ENCODE measurements at regions not wholly inside any gene's neighbourhood (a gene's known extent, or its start where the extent isn't known, plus 50 kb on each side); places are given as distances from the start of the nearest gene placed in this dataset.

DNA sequence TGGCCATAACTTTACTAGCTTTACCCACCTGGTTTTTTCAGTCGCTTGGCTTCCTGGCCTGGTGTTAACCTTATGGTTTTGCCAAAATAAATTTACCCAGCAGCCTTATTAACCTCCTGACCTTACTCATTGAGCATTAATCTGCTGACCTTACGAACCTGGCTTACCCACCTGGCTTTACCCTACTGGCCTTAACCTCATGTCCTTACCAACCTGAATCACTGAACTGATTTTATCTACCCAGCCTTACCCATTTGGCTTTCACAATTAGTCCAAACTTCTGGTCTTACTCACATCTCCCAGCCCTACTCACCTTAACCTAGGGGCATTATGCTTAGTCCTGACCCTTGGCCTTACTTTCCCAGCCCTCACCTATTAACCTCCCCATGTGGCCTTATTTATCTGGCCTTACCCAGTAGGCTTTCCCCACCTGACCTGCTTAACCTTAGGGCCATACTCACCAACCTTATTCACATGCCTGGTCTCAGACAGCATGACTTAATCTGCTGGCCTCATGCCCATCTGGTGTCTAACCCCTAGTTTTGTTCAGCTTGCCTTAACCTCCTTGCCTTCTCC lies 93.4 kb downstream of the IL12A start:
- Histone ChIP-seq H3K27me3 (no peaks in the 10 kb centered on the region), H3K4me1 (no peaks in the 10 kb centered on the region), H3K9me3 (no peaks in the 10 kb centered on the region), H3K27ac (no peak overlapping the region), H3K4me3 (no peak overlapping the region), H3K36me3 (no peaks in the 10 kb centered on the region)
- intact Hi-C loops (cut with DNase I; ENCODE audit: low total_unique reads) (no loop called here), in situ Hi-C loops (cut with MboI; ENCODE audit: low pct_ligation_motif_present in 1 of 4, low pct_unique_long_range_greater_than_20kb in 1 of 4, low sequenced_read_pairs in 3 of 4) (no loop called here)
- no peak for DNase-seq
- WGBS, 2 donors (ENCODE audit: low coverage in 1 of 2): 90 to 94% methylated on average over 2 of the region's 2 CpGs
- TF ChIP-seq POLR2A (IDR thresholded peaks at IDR 0.05) (no peak), POLR2AphosphoS5 (IDR thresholded peaks at IDR 0.05) (no peak), EP300 (IDR thresholded peaks at IDR 0.05; ENCODE audit: low read depth) (no peak)
- TF ChIP-seq, protein P1, sequence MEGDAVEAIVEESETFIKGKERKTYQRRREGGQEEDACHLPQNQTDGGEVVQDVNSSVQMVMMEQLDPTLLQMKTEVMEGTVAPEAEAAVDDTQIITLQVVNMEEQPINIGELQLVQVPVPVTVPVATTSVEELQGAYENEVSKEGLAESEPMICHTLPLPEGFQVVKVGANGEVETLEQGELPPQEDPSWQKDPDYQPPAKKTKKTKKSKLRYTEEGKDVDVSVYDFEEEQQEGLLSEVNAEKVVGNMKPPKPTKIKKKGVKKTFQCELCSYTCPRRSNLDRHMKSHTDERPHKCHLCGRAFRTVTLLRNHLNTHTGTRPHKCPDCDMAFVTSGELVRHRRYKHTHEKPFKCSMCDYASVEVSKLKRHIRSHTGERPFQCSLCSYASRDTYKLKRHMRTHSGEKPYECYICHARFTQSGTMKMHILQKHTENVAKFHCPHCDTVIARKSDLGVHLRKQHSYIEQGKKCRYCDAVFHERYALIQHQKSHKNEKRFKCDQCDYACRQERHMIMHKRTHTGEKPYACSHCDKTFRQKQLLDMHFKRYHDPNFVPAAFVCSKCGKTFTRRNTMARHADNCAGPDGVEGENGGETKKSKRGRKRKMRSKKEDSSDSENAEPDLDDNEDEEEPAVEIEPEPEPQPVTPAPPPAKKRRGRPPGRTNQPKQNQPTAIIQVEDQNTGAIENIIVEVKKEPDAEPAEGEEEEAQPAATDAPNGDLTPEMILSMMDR (IDR thresholded peaks at IDR 0.05): no peak

DNA sequence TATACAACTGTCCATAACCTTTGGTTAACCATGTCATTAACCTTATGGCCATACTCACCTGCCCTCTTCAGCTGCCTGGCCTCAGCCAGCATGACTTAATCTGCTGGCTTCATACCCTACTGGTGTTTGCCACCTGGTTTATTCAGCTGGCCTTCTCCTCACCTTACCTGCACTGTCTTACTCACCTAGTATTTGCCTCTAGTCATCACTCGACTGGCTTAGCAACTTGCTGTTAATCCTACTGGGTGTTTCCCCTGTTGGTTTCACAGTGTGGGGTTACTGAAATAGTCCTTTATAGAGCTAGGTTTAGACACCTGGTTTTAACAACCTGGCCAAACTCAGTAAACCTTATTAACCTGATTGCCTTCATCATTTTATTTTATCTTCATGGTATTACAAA lies 96.4 kb downstream of the IL12A start:
- Histone ChIP-seq H3K27me3 (no peaks in the 10 kb centered on the region), H3K9me3 (no peaks in the 10 kb centered on the region), H3K4me1 (no peaks in the 10 kb centered on the region), H3K27ac (no peak overlapping the region), H3K4me3 (no peak overlapping the region), H3K36me3 (no peaks in the 10 kb centered on the region)
- in situ Hi-C loops (cut with MboI; ENCODE audit: low pct_ligation_motif_present in 1 of 4, low pct_unique_long_range_greater_than_20kb in 1 of 4, low sequenced_read_pairs in 3 of 4) (no loop called here), intact Hi-C loops (cut with DNase I; ENCODE audit: low total_unique reads) (no loop called here)
- TF ChIP-seq POLR2A (IDR thresholded peaks at IDR 0.05) (no peak), EP300 (IDR thresholded peaks at IDR 0.05; ENCODE audit: low read depth) (no peak), POLR2AphosphoS5 (IDR thresholded peaks at IDR 0.05) (no peak)
- TF ChIP-seq, protein P1 (IDR thresholded peaks at IDR 0.05): no peak
- 89% methylated on average over 1 of the region's 1 CpG for WGBS, 2 donors (ENCODE audit: low coverage in 1 of 2)
- no peak for DNase-seq

DNA sequence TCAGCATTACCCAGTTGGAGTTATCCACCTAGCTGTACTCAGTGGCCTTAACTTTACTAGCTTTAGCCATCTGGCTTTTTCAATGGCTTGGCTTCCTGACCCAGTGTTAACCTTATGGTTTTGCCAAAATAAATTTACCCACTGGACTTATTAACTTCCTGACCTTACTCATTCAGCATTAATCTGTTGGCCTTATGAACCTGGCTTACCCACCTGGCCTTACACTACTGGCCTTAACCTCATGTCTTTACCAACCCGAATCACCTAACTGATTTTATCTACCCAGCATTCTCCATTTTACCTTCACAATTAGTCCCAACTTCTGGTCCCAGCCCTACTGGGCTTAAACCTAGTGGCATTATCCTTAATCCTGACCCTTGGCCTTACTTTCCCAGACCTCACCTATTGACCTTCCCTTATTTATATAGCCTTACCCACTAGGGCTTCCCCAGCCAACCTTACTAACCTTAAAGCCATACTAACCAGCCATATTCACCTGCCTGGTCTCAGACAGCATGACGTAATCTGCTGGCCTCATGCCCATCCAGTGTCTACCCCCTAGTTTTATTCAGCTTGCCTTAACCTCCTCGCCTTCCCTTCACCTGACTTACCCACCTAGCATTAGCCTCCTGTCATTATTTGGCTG lies 100.0 kb downstream of the IL12A start:
- intact Hi-C loops (cut with DNase I; ENCODE audit: low total_unique reads): no loop called here

DNA sequence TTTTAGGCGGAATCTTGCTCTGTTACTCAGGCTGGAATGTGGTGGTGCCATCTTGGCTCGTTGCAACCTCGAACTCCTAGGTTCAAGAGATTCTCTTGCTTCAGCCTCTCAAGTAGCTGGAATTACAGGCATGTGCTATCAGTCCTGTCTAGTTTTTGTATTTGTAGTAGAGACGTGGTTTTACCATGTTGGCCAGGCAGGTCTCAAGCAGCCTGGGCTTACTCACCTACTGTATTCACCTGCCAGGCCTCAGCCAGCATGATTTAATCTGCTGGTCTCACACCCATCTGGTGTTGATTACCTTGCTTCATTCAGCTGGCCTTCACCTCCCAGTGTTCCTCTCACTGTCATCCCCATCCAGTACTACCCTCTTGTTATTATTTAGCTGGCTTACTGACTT lies 102.0 kb downstream of the IL12A start:
- H3K9me3 ChIP-seq: no peaks in the 10 kb centered on the region
- no peak overlapping the region for H3K4me3 ChIP-seq
- no peak overlapping the region for H3K27ac ChIP-seq
- no peaks in the 10 kb centered on the region for H3K36me3 ChIP-seq
- no peak for DNase-seq
- 96% methylated on average over 4 of the region's 4 CpGs; no CpG with 5 or more reads in 1 of the 2 donors for WGBS, 2 donors (ENCODE audit: low coverage in 1 of 2)
- H3K4me1 ChIP-seq: no peaks in the 10 kb centered on the region
- intact Hi-C loops (cut with DNase I; ENCODE audit: low total_unique reads) (no loop called here), in situ Hi-C loops (cut with MboI; ENCODE audit: low pct_ligation_motif_present in 1 of 4, low pct_unique_long_range_greater_than_20kb in 1 of 4, low sequenced_read_pairs in 3 of 4) (no loop called here)
- TF ChIP-seq POLR2A (IDR thresholded peaks at IDR 0.05) (no peak), POLR2AphosphoS5 (IDR thresholded peaks at IDR 0.05) (no peak), EP300 (IDR thresholded peaks at IDR 0.05; ENCODE audit: low read depth) (no peak)
- TF ChIP-seq, protein P1 (IDR thresholded peaks at IDR 0.05): no peak
- no peaks in the 10 kb centered on the region for H3K27me3 ChIP-seq

More for the DNA sequence above, 100.0 kb downstream of the IL12A start:
- Histone ChIP-seq H3K4me3 (no peak overlapping the region), H3K36me3 (no peaks in the 10 kb centered on the region), H3K27ac (no peak overlapping the region), H3K4me1 (no peaks in the 10 kb centered on the region), H3K9me3 (no peaks in the 10 kb centered on the region), H3K27me3 (no peaks in the 10 kb centered on the region)
- WGBS, 2 donors (ENCODE audit: low coverage in 1 of 2): 92% methylated on average over 3 of the region's 3 CpGs
- no peak for DNase-seq
- in situ Hi-C loops (cut with MboI; ENCODE audit: low pct_ligation_motif_present in 1 of 4, low pct_unique_long_range_greater_than_20kb in 1 of 4, low sequenced_read_pairs in 3 of 4): no loop called here
- no peak for TF ChIP-seq POLR2A (IDR thresholded peaks at IDR 0.05)

DNA sequence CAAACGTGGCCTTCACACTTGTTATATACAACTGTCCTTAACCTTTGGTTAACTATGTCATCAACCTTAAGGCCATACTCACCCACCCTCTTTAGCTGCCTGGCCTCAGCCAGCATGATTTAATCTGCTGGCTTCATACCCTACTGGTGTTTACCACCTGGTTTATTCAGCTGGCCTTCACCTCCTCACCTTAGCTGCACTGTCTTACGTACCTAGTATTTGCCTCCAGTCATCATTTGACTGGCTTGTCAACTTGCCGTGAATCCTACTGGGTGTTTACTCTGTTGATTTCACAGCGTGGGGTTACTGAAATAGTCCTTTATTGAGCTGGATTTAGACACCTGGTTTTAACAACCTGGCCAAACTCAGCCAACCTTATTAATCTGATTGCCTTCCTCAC lies 102.8 kb downstream of the IL12A start:
- in situ Hi-C loops (cut with MboI; ENCODE audit: low pct_ligation_motif_present in 1 of 4, low pct_unique_long_range_greater_than_20kb in 1 of 4, low sequenced_read_pairs in 3 of 4) (no loop called here), intact Hi-C loops (cut with DNase I; ENCODE audit: low total_unique reads) (no loop called here)
- DNase-seq: no peak
- Histone ChIP-seq H3K36me3 (no peaks in the 10 kb centered on the region), H3K4me3 (no peak overlapping the region), H3K27ac (no peak overlapping the region), H3K9me3 (no peaks in the 10 kb centered on the region), H3K4me1 (no peaks in the 10 kb centered on the region), H3K27me3 (no peaks in the 10 kb centered on the region)
- WGBS, 2 donors (ENCODE audit: low coverage in 1 of 2): 92 to 93% methylated on average over 4 of the region's 4 CpGs
- no peak for TF ChIP-seq POLR2A (IDR thresholded peaks at IDR 0.05)
- TF ChIP-seq, protein P1 (IDR thresholded peaks at IDR 0.05): no peak
- TF ChIP-seq EP300 (IDR thresholded peaks at IDR 0.05; ENCODE audit: low read depth): no peak
- TF ChIP-seq POLR2AphosphoS5 (IDR thresholded peaks at IDR 0.05): no peak

All from transverse colon (tissue), 4 donors.